Panc1 (cell line): ENCODE measurements at regions not wholly inside any gene's neighbourhood (a gene's known extent, or its start where the extent isn't known, plus 50 kb on each side); places are given as distances from the start of the nearest gene placed in this dataset.

Source experiments
- POLR2AphosphoS5 ChIP-seq: IDR thresholded peaks from 2 replicates; pipeline ENCODE4 v1.6.1; 2012; ENCODE audit warnings: mild to moderate bottlenecking, low read depth, low read length, moderate library complexity
- TCF7L2 ChIP-seq: IDR thresholded peaks from 2 replicates; pipeline ENCODE4 v1.6.1; 2011; ENCODE audit warnings: mild to moderate bottlenecking, low read depth, low read length, inconsistent platforms
- TF ChIP-seq, protein P1 (sequence below): fragments of 450-650 bp; IDR thresholded peaks from 2 replicates; pipeline ENCODE4 v1.5.1; 2017; ENCODE audit warnings: mild to moderate bottlenecking

GRCh38 chr4:107253090-107253489 lies 217.0 kb upstream of the DKK2 start:
- TF ChIP-seq, protein P1, sequence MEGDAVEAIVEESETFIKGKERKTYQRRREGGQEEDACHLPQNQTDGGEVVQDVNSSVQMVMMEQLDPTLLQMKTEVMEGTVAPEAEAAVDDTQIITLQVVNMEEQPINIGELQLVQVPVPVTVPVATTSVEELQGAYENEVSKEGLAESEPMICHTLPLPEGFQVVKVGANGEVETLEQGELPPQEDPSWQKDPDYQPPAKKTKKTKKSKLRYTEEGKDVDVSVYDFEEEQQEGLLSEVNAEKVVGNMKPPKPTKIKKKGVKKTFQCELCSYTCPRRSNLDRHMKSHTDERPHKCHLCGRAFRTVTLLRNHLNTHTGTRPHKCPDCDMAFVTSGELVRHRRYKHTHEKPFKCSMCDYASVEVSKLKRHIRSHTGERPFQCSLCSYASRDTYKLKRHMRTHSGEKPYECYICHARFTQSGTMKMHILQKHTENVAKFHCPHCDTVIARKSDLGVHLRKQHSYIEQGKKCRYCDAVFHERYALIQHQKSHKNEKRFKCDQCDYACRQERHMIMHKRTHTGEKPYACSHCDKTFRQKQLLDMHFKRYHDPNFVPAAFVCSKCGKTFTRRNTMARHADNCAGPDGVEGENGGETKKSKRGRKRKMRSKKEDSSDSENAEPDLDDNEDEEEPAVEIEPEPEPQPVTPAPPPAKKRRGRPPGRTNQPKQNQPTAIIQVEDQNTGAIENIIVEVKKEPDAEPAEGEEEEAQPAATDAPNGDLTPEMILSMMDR: no peak
- TF ChIP-seq TCF7L2: no peak
- TF ChIP-seq POLR2AphosphoS5: no peak
